H1 (cell line): ENCODE measurements at regions not wholly inside any gene's neighbourhood (a gene's known extent, or its start where the extent isn't known, plus 50 kb on each side); places are given as distances from the start of the nearest gene placed in this dataset.

Experiments
- CTCF ChIA-PET: fragments of 300-600 bp; sonication (Branson Sonifier 250); formaldehyde crosslinking; loops from one replicate; lab custom pipeline; 2021; ENCODE audit not compliant: partially characterized antibody; lab: Charles Lee
- POLR2A ChIA-PET: fragments of 300-600 bp; sonication (Branson Sonifier 250); formaldehyde crosslinking; loops from one replicate; lab custom pipeline; 2021; ENCODE audit warnings: inconsistent platforms; ENCODE audit not compliant: partially characterized antibody; lab: Charles Lee
- DNase-seq, 2 experiments: peaks; one replicate each; pipeline versions ENCODE4 v3.0.0 to v3.0.0-alpha.2; 2010 to 2022; ENCODE audit warnings: low spot score in 2 of 2, low read depth in 1 of 2, mixed read lengths in 1 of 2
- FAIRE-seq: peaks from 2 replicates; lab custom pipeline; 2011; peaks lifted over from hg19 to GRCh38; lab: Jason Lieb, UNC
- H2AFZ ChIP-seq: 2 replicates; pipeline ENCODE4 v1.8.1; 2012; ENCODE audit warnings: low read length, inconsistent platforms
- H2AK5ac ChIP-seq: 2 replicates; pipeline ENCODE4 v1.6.1; 2013; ENCODE audit warnings: low read depth, low read length
- H2BK120ac ChIP-seq: replicated peaks from 2 replicates; pipeline ENCODE3; 2013; ENCODE audit warnings: low read depth, low read length, inconsistent platforms
- H2BK12ac ChIP-seq: 2 replicates; pipeline ENCODE4 v1.6.1; 2013; ENCODE audit warnings: low read depth, low read length
- H2BK15ac ChIP-seq: 2 replicates; pipeline ENCODE4 v1.6.1; 2013; ENCODE audit warnings: low read length
- H2BK20ac ChIP-seq: 2 replicates; pipeline ENCODE4 v1.6.1; 2013; ENCODE audit warnings: low read length
- H2BK5ac ChIP-seq: 2 replicates; pipeline ENCODE4 v1.6.1; 2013; ENCODE audit warnings: low read depth, low read length
- H3K14ac ChIP-seq: 2 replicates; pipeline ENCODE4 v1.6.1; 2013; ENCODE audit warnings: inconsistent platforms; ENCODE audit not compliant: insufficient read length
- H3K18ac ChIP-seq: 2 replicates; pipeline ENCODE4 v1.6.1; 2013; ENCODE audit warnings: low read length; ENCODE audit errors: extremely low read depth
- H3K23ac ChIP-seq: 2 replicates; pipeline ENCODE4 v1.6.1; 2013; ENCODE audit warnings: inconsistent platforms; ENCODE audit not compliant: insufficient read length
- H3K23me2 ChIP-seq: 2 replicates; pipeline ENCODE4 v1.6.1; 2013; ENCODE audit warnings: low read depth, low read length
- H3K27ac ChIP-seq: 2 replicates; pipeline ENCODE4 v1.6.1; 2011; ENCODE audit warnings: low read depth, low read length, inconsistent platforms
- H3K27me3 ChIP-seq, 4 experiments: replicated peaks in 1 of 4; 1 replicate in 1 of 4; 2 replicates in 3 of 4; pipeline versions ENCODE4 v1.6.1 to v1.8.1; 2011 to 2013; ENCODE audit warnings: low read length in 3 of 4, mild to moderate bottlenecking in 3 of 4, inconsistent platforms in 2 of 4, mixed read lengths in 2 of 4, moderate library complexity in 1 of 4; ENCODE audit not compliant: control insufficient read depth in 3 of 4, insufficient read depth in 3 of 4; ENCODE audit errors: extremely low read depth in 1 of 4
- H3K36me3 ChIP-seq, 4 experiments: 2 replicates each; pipeline versions ENCODE4 v1.6.1 to v1.8.1; 2011 to 2013; ENCODE audit warnings: mild to moderate bottlenecking in 4 of 4, low read length in 3 of 4, moderate library complexity in 2 of 4, control low read depth in 1 of 4, inconsistent platforms in 1 of 4; ENCODE audit not compliant: insufficient read depth in 4 of 4, control insufficient read depth in 2 of 4
- H3K4ac ChIP-seq: replicated peaks from 2 replicates; pipeline ENCODE3; 2013; ENCODE audit warnings: low read length, low read depth, mixed read lengths, inconsistent platforms; ENCODE audit not compliant: insufficient read length
- H3K4me1 ChIP-seq, 4 experiments: replicated peaks in 1 of 4; 1 replicate in 1 of 4; 2 replicates in 3 of 4; pipeline versions ENCODE4 v1.6.1 to v1.8.1; 2011 to 2013; ENCODE audit warnings: low read length in 3 of 4, inconsistent platforms in 2 of 4, mixed read lengths in 1 of 4; ENCODE audit not compliant: insufficient read depth in 4 of 4, control insufficient read depth in 3 of 4
- H3K4me2 ChIP-seq, 2 experiments: 2 replicates each; pipeline versions ENCODE4 v1.6.1 to v1.8.1; 2011 to 2013; ENCODE audit warnings: low read depth in 2 of 2, low read length in 2 of 2, control low read depth in 1 of 2, inconsistent platforms in 1 of 2, mild to moderate bottlenecking in 1 of 2; ENCODE audit not compliant: insufficient read depth in 1 of 2
- H3K4me3 ChIP-seq, 4 experiments: fragments of 200-600, 300-600 bp in 1 of 4; sonication (generic), shearing (Covaris generic), sonication (Bioruptor Twin) in 1 of 4; 2 replicates each; pipeline versions ENCODE4 v1.5.1 to v1.8.1; 2011 to 2016; ENCODE audit warnings: low read length in 4 of 4, low read depth in 3 of 4, control low read depth in 2 of 4, inconsistent platforms in 2 of 4, mild to moderate bottlenecking in 2 of 4, mixed read lengths in 1 of 4, moderate library complexity in 1 of 4; ENCODE audit not compliant: insufficient read depth in 2 of 4; ENCODE audit errors: extremely low read depth in 1 of 4
- H3K56ac ChIP-seq: replicated peaks from 2 replicates; pipeline ENCODE3; 2013; ENCODE audit warnings: low read depth, mild to moderate bottlenecking, mixed read lengths, low read length, inconsistent platforms; ENCODE audit not compliant: insufficient read length
- H3K79me1 ChIP-seq: 2 replicates; pipeline ENCODE4 v1.6.1; 2013; ENCODE audit warnings: low read depth, low read length, control low read depth
- H3K79me2 ChIP-seq, 2 experiments: 2 replicates each; pipeline versions ENCODE4 v1.6.1 to v1.8.1; 2012 to 2013; ENCODE audit warnings: low read length in 2 of 2, mild to moderate bottlenecking in 2 of 2, inconsistent platforms in 1 of 2; ENCODE audit not compliant: insufficient read depth in 2 of 2, control insufficient read depth in 1 of 2
- H3K9ac ChIP-seq, 4 experiments: replicated peaks in 1 of 4; 1 replicate in 1 of 4; 2 replicates in 3 of 4; pipeline versions ENCODE4 v1.6.1 to v1.8.1; 2011 to 2013; ENCODE audit warnings: low read depth in 3 of 4, low read length in 3 of 4, control low read depth in 2 of 4, mild to moderate bottlenecking in 2 of 4, moderate library complexity in 2 of 4, inconsistent platforms in 1 of 4; ENCODE audit errors: extremely low read depth in 1 of 4
- H3K9me3 ChIP-seq, 2 experiments: 2 replicates each; pipeline versions ENCODE4 v1.6.1 to v1.8.1; 2012 to 2013; ENCODE audit warnings: mild to moderate bottlenecking in 2 of 2, moderate library complexity in 2 of 2, control low read depth in 1 of 2, inconsistent platforms in 1 of 2, low read depth in 1 of 2, low read length in 1 of 2, mixed read lengths in 1 of 2; ENCODE audit not compliant: insufficient read depth in 2 of 2
- H4K20me1 ChIP-seq, 2 experiments: replicated peaks in 1 of 2; 2 replicates each; pipeline versions ENCODE3 to v1.8.1; 2011 to 2013; ENCODE audit warnings: inconsistent platforms in 2 of 2, low read length in 2 of 2, mild to moderate bottlenecking in 1 of 2; ENCODE audit not compliant: insufficient read depth in 2 of 2, control insufficient read depth in 1 of 2
- H4K5ac ChIP-seq: 2 replicates; pipeline ENCODE4 v1.6.1; 2013; ENCODE audit warnings: low read length, low read depth, mixed read lengths, inconsistent platforms; ENCODE audit not compliant: insufficient read length
- H4K8ac ChIP-seq: 2 replicates; pipeline ENCODE4 v1.8.0; 2013; ENCODE audit warnings: mild to moderate bottlenecking, moderate library complexity, low read length, inconsistent platforms; ENCODE audit not compliant: insufficient read depth; ENCODE audit errors: extremely low read depth
- H4K91ac ChIP-seq: replicated peaks from 2 replicates; pipeline ENCODE3; 2013; ENCODE audit warnings: low read length, mixed read lengths, inconsistent platforms; ENCODE audit not compliant: insufficient read length
- ASH2L ChIP-seq: fragments of 200-600, 300-600 bp; sonication (generic); IDR thresholded peaks from one replicate; pipeline ENCODE4 v1.7.1; 2017; ENCODE audit warnings: low read length
- BCL11A ChIP-seq, 2 experiments: IDR thresholded peaks; one replicate each; pipeline ENCODE4 v1.6.1; 2011; ENCODE audit warnings: low read depth in 2 of 2, low read length in 2 of 2, mild to moderate bottlenecking in 2 of 2
- EP300 ChIP-seq, 2 experiments: IDR thresholded peaks; 1 replicate in 1 of 2; 2 replicates in 1 of 2; pipeline ENCODE4 v1.6.1; 2011 to 2012; ENCODE audit warnings: low read depth in 2 of 2, low read length in 2 of 2, mild to moderate bottlenecking in 2 of 2, borderline replicate concordance in 1 of 2, inconsistent platforms in 1 of 2, moderate library complexity in 1 of 2
- GABPA ChIP-seq: IDR thresholded peaks from 2 replicates; pipeline ENCODE4 v1.6.1; 2011; ENCODE audit warnings: mild to moderate bottlenecking, low read length, moderate library complexity, borderline replicate concordance; ENCODE audit not compliant: insufficient read depth
- JUND ChIP-seq: IDR thresholded peaks from 2 replicates; pipeline ENCODE4 v1.6.1; 2011; ENCODE audit warnings: mild to moderate bottlenecking, improper control_type of control experiment, low read length
- RNF2 ChIP-seq: fragments of 200-900, 300-1000 bp; sonication (generic); IDR thresholded peaks from 2 replicates; pipeline ENCODE4 v1.7.1; 2016; ENCODE audit warnings: borderline replicate concordance, low read depth, mild to moderate bottlenecking, antibody characterized with exemption, low read length; ENCODE audit not compliant: poor library complexity, severe bottlenecking; ENCODE audit errors: missing control alignments
- SAP30 ChIP-seq: fragments of 300-600 bp; sonication (generic); IDR thresholded peaks from 2 replicates; pipeline ENCODE4 v1.7.1; 2012; ENCODE audit warnings: low read length, moderate library complexity, mild to moderate bottlenecking, inconsistent platforms; ENCODE audit not compliant: insufficient read depth, insufficient replicate concordance
- YY1 ChIP-seq: IDR thresholded peaks from 2 replicates; pipeline ENCODE4 v1.6.1; 2011; ENCODE audit warnings: low read depth, mild to moderate bottlenecking, low read length
- WGBS, 2 experiments: shearing (Covaris generic) in 1 of 2; methylation state at CpG; one replicate each; pipeline versions ENCODE4 v1.1.6 to v1.1.7; 2013 to 2015; ENCODE audit warnings: low lambda C conversion rate in 2 of 2, mixed read lengths in 2 of 2, inconsistent platforms in 1 of 2, low coverage in 1 of 2, missing lambda C conversion rate in 1 of 2; ENCODE audit not compliant: insufficient replicate concordance in 2 of 2, insufficient coverage in 1 of 2, insufficient read length in 1 of 2; ENCODE audit errors: extremely low coverage in 1 of 2, missing lambda C conversion rate in 1 of 2; 5-methylcytosine and 5-hydroxymethylcytosine counted together
- TF ChIP-seq, protein P1 (sequence below): IDR thresholded peaks from 2 replicates; pipeline ENCODE4 v1.6.1; 2012; ENCODE audit warnings: inconsistent platforms

DNA sequence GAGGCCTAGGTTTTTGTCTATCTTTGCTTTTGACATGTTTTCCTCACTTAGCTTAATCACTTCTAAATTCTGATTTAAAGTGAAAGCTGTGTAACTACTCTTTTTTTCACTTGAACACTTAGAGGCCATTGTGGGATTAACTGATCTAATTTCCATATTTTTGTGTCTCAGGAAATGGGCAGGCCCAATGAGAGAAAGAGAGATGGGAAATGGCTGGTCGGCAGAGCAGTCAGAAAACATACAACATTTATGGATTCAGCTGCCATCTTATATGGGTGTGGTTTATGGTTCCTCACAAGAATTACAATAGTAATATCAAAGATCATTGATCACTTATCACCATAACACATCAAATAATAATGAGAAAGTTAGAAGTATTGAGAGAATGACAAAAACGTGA is 320.8 kb downstream of the PTPRC start:
- DNase-seq = no peak
- H2BK12ac ChIP-seq = no peak overlapping the region
- no peak overlapping the region for H3K14ac ChIP-seq
- no peaks in the 10 kb centered on the region for H3K23me2 ChIP-seq
- H3K79me1 ChIP-seq = no peaks in the 10 kb centered on the region
- H3K4me2 ChIP-seq = no peak overlapping the region
- no peaks in the 10 kb centered on the region for H4K20me1 ChIP-seq
- no peak overlapping the region for H3K4me3 ChIP-seq
- H4K5ac ChIP-seq = no peak overlapping the region
- no peak overlapping the region for H2BK20ac ChIP-seq
- no peaks in the 10 kb centered on the region for H3K9me3 ChIP-seq
- H4K8ac ChIP-seq = no peak overlapping the region
- no peaks in the 10 kb centered on the region for H3K36me3 ChIP-seq
- H3K4me1 ChIP-seq = no peaks in the 10 kb centered on the region
- no peak overlapping the region for H3K4ac ChIP-seq
- ChIA-PET CTCF (no interaction called here), POLR2A (no interaction called here)
- FAIRE-seq = no peak
- WGBS, 2 experiments = 89% methylated on average over 2 of the region's 2 CpGs; no CpG with 5 or more reads in 1 of the 2 experiments
- H3K18ac ChIP-seq = no peak overlapping the region
- H2AFZ ChIP-seq = no peak overlapping the region
- no peak overlapping the region for H2BK5ac ChIP-seq
- H3K9ac ChIP-seq = no peak overlapping the region
- H2AK5ac ChIP-seq = no peak overlapping the region
- H3K56ac ChIP-seq = no peak overlapping the region
- no peak overlapping the region for H3K27ac ChIP-seq
- H3K23ac ChIP-seq = no peak overlapping the region
- no peaks in the 10 kb centered on the region for H3K27me3 ChIP-seq
- H4K91ac ChIP-seq = no peak overlapping the region
- H2BK120ac ChIP-seq = no peak overlapping the region
- H3K79me2 ChIP-seq = no peaks in the 10 kb centered on the region
- H2BK15ac ChIP-seq = no peak overlapping the region
- TF ChIP-seq, protein P1, sequence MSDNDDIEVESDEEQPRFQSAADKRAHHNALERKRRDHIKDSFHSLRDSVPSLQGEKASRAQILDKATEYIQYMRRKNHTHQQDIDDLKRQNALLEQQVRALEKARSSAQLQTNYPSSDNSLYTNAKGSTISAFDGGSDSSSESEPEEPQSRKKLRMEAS = no peak
- TF ChIP-seq SAP30 = no peak
- no peak for TF ChIP-seq BCL11A (IDR thresholded peaks at IDR 0.05; ENCODE audit: low read depth in 2 of 2, low read length in 2 of 2)
- TF ChIP-seq JUND = no peak
- TF ChIP-seq ASH2L = no peak
- no peak for TF ChIP-seq RNF2
- no peak for TF ChIP-seq EP300 (IDR thresholded peaks at IDR 0.05; ENCODE audit: borderline replicate concordance in 1 of 2, low read depth in 2 of 2, low read length in 2 of 2)
- no peak for TF ChIP-seq GABPA
- TF ChIP-seq YY1 = no peak
